Osteocyte (in vitro differentiated cells): ENCODE measurements at regions not wholly inside any gene's neighbourhood (a gene's known extent, or its start where the extent isn't known, plus 50 kb on each side); places are given as distances from the start of the nearest gene placed in this dataset.

Source experiments
- DNase-seq: peaks from one replicate; pipeline ENCODE4 v3.0.0; 2021; ENCODE audit warnings: mixed read lengths; ENCODE audit not compliant: unreplicated experiment; ENCODE audit errors: extremely low spot score
- H3K27ac Mint-ChIP-seq: one replicate; pipeline ENCODE4 v1.8.0; 2021; ENCODE audit warnings: mild to moderate bottlenecking, mixed read lengths; ENCODE audit not compliant: unreplicated experiment
- H3K27me3 Mint-ChIP-seq: one replicate; pipeline ENCODE4 v1.8.0; 2021; ENCODE audit warnings: mixed read lengths; ENCODE audit not compliant: unreplicated experiment
- H3K36me3 Mint-ChIP-seq: one replicate; pipeline ENCODE4 v1.8.0; 2021; ENCODE audit warnings: mixed read lengths; ENCODE audit not compliant: unreplicated experiment
- H3K4me1 Mint-ChIP-seq: one replicate; pipeline ENCODE4 v1.8.0; 2021; ENCODE audit warnings: mixed read lengths; ENCODE audit not compliant: unreplicated experiment
- H3K4me3 Mint-ChIP-seq: one replicate; pipeline ENCODE4 v1.8.0; 2021; ENCODE audit warnings: mild to moderate bottlenecking, moderate library complexity, mixed read lengths; ENCODE audit not compliant: unreplicated experiment
- H3K9me3 Mint-ChIP-seq: one replicate; pipeline ENCODE4 v1.8.0; 2021; ENCODE audit warnings: mixed read lengths; ENCODE audit not compliant: unreplicated experiment
- TF ChIP-seq, protein P1 (sequence below): fragments of 200-600 bp; sonication (generic); IDR thresholded peaks from 2 replicates; pipeline ENCODE4 v1.5.0; 2021; ENCODE audit warnings: antibody characterized with exemption, mild to moderate bottlenecking, moderate library complexity

DNA sequence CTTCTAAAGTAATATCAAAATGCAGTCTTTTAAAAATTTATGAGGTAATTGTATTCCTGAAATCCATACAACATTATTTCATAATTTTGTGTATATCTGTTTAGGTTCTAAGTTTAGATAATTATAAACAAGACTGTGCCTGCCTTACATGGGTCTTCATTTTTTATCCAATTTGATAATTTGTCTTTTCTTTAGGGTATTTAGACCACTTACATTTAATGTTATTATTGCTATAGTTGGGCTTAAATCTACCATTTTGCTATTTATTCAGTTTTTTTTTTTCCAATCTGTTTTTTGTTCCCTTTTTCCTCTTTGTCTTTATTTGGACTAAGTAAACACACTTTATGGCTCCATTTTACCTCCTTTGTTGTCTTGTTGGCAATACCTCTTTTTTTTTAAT is 312.5 kb upstream of the MEX3C start:
- Mint-ChIP-seq H3K27ac (no peak overlapping the region), H3K4me1 (no peaks in the 10 kb centered on the region), H3K9me3 (peaks cover 10% of the 10 kb centered on the region), H3K27me3 (no peaks in the 10 kb centered on the region), H3K4me3 (no peak overlapping the region), H3K36me3 (no peaks in the 10 kb centered on the region)
- DNase-seq, result no peak
- TF ChIP-seq, protein P1, sequence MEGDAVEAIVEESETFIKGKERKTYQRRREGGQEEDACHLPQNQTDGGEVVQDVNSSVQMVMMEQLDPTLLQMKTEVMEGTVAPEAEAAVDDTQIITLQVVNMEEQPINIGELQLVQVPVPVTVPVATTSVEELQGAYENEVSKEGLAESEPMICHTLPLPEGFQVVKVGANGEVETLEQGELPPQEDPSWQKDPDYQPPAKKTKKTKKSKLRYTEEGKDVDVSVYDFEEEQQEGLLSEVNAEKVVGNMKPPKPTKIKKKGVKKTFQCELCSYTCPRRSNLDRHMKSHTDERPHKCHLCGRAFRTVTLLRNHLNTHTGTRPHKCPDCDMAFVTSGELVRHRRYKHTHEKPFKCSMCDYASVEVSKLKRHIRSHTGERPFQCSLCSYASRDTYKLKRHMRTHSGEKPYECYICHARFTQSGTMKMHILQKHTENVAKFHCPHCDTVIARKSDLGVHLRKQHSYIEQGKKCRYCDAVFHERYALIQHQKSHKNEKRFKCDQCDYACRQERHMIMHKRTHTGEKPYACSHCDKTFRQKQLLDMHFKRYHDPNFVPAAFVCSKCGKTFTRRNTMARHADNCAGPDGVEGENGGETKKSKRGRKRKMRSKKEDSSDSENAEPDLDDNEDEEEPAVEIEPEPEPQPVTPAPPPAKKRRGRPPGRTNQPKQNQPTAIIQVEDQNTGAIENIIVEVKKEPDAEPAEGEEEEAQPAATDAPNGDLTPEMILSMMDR, result no peak

DNA sequence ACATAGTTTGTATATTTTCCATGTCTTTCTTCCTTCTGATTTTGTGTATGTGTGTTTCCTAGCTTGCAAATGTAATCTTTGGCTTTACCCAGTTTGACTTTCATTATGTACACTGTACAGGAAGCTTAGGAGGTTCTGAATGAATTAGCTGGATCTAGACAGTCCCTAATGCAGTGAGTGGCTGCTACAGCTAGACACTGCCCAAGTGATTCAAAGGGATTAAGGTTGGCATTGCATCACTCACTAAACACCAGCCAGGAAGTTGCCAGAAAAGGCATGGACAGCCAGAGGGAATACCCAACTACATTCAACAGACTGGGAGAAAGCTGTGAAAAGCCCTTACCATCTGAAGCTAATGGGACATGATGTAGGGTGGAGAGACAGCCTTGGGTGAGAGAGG is 316.0 kb upstream of the MEX3C start:
- TF ChIP-seq, protein P1, result no peak
- peaks cover 3% of the 10 kb centered on the region for H3K9me3 Mint-ChIP-seq
- no peaks in the 10 kb centered on the region for H3K27me3 Mint-ChIP-seq
- H3K27ac Mint-ChIP-seq, result no peak overlapping the region
- no peak for DNase-seq
- H3K4me3 Mint-ChIP-seq, result no peak overlapping the region
- no peaks in the 10 kb centered on the region for H3K36me3 Mint-ChIP-seq
- no peaks in the 10 kb centered on the region for H3K4me1 Mint-ChIP-seq

DNA sequence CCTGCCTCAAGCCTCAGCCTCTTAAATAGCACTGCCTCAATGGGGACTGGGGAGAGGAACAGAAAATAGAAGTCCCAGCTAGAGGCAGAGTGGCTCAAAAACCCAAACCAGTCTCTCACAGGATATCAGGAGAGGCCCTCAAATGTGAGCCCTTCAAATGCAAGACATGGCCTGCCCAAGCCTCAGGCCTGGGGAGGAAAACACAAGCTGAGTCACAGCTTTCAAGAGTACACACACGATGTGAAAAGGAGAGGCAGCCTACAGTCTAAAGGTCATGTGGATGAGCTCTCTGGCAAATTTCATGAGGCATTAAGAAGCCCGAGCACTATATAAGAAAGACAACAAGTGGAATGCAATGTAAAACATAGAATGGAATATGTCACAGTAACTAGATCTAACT is 316.6 kb upstream of the MEX3C start:
- Mint-ChIP-seq H3K36me3 (no peaks in the 10 kb centered on the region), H3K27me3 (no peaks in the 10 kb centered on the region), H3K4me3 (no peak overlapping the region), H3K9me3 (peaks cover 1% of the 10 kb centered on the region), H3K27ac (no peak overlapping the region), H3K4me1 (no peaks in the 10 kb centered on the region)
- DNase-seq, result no peak
- TF ChIP-seq, protein P1, result no peak

DNA sequence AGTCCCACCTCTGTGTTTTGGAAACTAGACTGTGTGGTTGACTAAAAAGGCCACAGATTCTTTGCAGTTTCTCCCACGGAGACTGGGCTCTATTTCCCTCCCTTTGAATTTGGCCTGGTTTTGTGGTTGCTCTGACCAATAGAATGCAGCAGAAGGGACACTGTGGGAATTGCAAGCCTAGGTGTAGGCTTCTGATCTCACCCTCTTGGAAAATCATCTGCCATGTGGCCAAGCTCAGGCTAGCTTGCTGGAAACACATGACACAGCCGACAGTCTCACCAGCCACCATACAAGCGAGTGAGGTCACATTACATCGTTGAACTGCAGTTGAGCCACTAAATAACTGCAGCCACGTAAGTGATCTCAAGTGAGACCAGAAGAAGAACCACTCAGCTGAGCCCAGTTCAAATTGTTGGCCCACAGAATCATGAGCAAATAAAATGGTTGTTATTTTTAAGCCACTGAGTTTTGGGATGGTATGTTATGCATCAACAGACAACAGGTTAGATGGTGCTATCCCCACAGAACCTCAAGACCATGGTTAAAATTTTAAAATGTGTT is 319.1 kb upstream of the MEX3C start:
- TF ChIP-seq, protein P1, result no peak
- Mint-ChIP-seq H3K9me3 (no peaks in the 10 kb centered on the region), H3K27ac (no peak overlapping the region), H3K4me1 (no peaks in the 10 kb centered on the region), H3K27me3 (peaks cover 2% of the 10 kb centered on the region), H3K36me3 (no peaks in the 10 kb centered on the region), H3K4me3 (no peak overlapping the region)
- no peak for DNase-seq

DNA sequence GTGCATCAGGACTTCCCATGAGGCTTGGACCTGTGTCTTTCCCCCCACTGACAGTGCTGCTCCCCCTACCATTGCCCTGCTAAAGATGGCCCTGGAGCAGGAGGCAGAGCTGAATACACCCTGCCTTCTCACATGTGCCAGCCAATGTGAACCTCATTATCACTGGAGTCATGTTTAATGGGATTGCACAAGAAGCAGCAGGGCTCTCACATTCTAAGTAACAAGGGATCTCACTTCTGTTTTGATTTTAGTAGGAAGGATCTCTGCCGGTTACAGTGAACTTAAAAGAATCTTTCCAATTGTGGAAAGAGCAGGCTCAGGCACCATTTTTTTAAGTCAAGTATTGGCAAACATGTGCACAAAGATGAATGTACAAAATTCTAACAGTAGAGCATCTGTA is 322.1 kb upstream of the MEX3C start:
- peaks cover 2% of the 10 kb centered on the region for H3K27me3 Mint-ChIP-seq
- no peaks in the 10 kb centered on the region for H3K4me1 Mint-ChIP-seq
- no peaks in the 10 kb centered on the region for H3K9me3 Mint-ChIP-seq
- no peaks in the 10 kb centered on the region for H3K36me3 Mint-ChIP-seq
- H3K27ac Mint-ChIP-seq, result no peak overlapping the region
- no peak for DNase-seq
- no peak overlapping the region for H3K4me3 Mint-ChIP-seq
- TF ChIP-seq, protein P1, result no peak
